ENCODE measurements at regions not wholly inside any gene's neighbourhood (a gene's known extent, or its start where the extent isn't known, plus 50 kb on each side); places are given as distances from the start of the nearest gene placed in this dataset.

DNA sequence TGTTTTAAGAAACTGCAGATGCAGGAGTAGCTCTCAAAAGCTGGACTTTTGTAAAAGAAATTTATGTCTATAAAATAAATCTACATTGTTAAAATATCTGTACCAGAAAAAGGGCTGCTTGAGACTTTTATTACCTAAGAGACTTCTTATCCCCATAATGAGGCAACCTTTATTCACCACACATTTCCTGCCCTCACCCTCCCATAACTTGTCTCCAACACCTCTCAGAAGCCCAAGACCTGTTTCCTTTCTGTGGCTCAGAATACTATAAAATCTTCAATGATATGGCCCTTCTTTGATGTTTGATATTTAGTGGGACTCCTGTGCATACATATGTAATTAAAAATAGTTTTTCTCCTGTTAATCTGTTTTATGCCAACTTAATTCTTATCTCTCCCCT, 141.5 kb upstream of the FER start:
- TF ChIP-seq EZH2phosphoT487 (IDR thresholded peaks at IDR 0.05; ENCODE audit: borderline replicate concordance, low read length) = no peak
- TF ChIP-seq, protein P1, sequence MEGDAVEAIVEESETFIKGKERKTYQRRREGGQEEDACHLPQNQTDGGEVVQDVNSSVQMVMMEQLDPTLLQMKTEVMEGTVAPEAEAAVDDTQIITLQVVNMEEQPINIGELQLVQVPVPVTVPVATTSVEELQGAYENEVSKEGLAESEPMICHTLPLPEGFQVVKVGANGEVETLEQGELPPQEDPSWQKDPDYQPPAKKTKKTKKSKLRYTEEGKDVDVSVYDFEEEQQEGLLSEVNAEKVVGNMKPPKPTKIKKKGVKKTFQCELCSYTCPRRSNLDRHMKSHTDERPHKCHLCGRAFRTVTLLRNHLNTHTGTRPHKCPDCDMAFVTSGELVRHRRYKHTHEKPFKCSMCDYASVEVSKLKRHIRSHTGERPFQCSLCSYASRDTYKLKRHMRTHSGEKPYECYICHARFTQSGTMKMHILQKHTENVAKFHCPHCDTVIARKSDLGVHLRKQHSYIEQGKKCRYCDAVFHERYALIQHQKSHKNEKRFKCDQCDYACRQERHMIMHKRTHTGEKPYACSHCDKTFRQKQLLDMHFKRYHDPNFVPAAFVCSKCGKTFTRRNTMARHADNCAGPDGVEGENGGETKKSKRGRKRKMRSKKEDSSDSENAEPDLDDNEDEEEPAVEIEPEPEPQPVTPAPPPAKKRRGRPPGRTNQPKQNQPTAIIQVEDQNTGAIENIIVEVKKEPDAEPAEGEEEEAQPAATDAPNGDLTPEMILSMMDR (IDR thresholded peaks at IDR 0.05; ENCODE audit: low read depth, low read length, poor library complexity, severe bottlenecking) = no peak
- Histone ChIP-seq H3F3A (ENCODE audit: control insufficient read depth, insufficient read depth) (no peaks in the 10 kb centered on the region), H3K4me2 (ENCODE audit: low read length) (no peak overlapping the region), H3K79me2 (ENCODE audit: control insufficient read depth, low read length) (no peaks in the 10 kb centered on the region), H3K9me3 (ENCODE audit: control insufficient read depth, insufficient read depth, low read length) (no peaks in the 10 kb centered on the region), H3K27ac (ENCODE audit: low read depth, low read length) (no peak overlapping the region), H3K4me1 (ENCODE audit: control insufficient read depth, low read length) (no peaks in the 10 kb centered on the region), H4K20me1 (ENCODE audit: control insufficient read depth, insufficient read depth, low read depth, low read length) (no peaks in the 10 kb centered on the region), H3K4me3 (ENCODE audit: low read length) (no peak overlapping the region), H3K9me2 (replicated peaks; ENCODE audit: control insufficient read depth, low read length) (no peaks in the 10 kb centered on the region), H3K36me3 (ENCODE audit: control insufficient read depth, low read length) (no peaks in the 10 kb centered on the region), H3K27me3 (ENCODE audit: control insufficient read depth, low read length) (no peaks in the 10 kb centered on the region)

DNA sequence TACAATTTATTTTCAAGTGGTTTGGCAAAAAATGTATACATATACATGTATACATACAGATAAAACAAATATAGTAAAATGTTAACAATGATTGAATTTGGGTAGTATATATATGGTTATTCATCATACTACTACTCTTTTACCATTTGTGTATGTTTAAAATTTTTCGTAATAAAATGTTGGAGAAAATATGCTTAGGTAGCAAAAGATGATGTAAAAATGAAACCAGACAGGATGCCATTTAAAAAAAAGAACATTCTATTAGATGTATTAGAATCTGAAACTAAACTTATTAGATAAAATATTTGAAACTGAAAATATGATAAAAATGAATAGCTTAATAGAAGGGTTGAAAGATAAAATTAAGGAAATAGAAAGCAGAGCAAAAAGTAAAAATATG, 144.9 kb upstream of the FER start:
- Histone ChIP-seq H3K79me2 (ENCODE audit: control insufficient read depth, low read length) (no peaks in the 10 kb centered on the region), H4K20me1 (ENCODE audit: control insufficient read depth, insufficient read depth, low read depth, low read length) (no peaks in the 10 kb centered on the region), H3K9me3 (ENCODE audit: control insufficient read depth, insufficient read depth, low read length) (no peaks in the 10 kb centered on the region), H3K36me3 (ENCODE audit: control insufficient read depth, low read length) (no peaks in the 10 kb centered on the region), H3F3A (ENCODE audit: control insufficient read depth, insufficient read depth) (no peaks in the 10 kb centered on the region), H3K4me2 (ENCODE audit: low read length) (no peak overlapping the region), H3K27me3 (ENCODE audit: control insufficient read depth, low read length) (no peaks in the 10 kb centered on the region), H3K4me3 (ENCODE audit: low read length) (no peak overlapping the region), H3K4me1 (ENCODE audit: control insufficient read depth, low read length) (no peaks in the 10 kb centered on the region), H3K9me2 (replicated peaks; ENCODE audit: control insufficient read depth, low read length) (no peaks in the 10 kb centered on the region), H3K27ac (ENCODE audit: low read depth, low read length) (no peak overlapping the region)
- TF ChIP-seq, protein P1 (IDR thresholded peaks at IDR 0.05; ENCODE audit: low read depth, low read length, poor library complexity, severe bottlenecking) = no peak
- TF ChIP-seq EZH2phosphoT487 (IDR thresholded peaks at IDR 0.05; ENCODE audit: borderline replicate concordance, low read length) = no peak

DNA sequence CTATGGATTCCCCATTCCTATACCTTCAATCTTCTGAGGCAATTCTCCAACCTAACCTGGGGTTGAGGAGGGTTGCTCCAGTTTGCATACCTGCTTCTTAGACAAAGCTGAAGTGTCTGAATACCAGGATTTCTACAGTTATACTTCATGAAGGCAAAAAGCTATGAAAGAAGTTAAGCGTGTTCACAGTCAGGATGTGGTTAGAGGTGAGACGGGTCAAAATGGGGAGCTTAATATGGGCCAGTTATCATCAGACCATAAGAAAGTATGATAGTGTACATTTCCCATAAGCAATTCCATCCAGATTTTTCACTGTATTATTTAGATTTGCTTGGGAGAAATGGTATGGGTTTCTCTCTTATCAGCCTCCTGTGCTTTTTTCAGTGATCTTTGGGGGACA, 156.9 kb upstream of the FER start:
- Histone ChIP-seq H3K9me3 (ENCODE audit: control insufficient read depth, insufficient read depth, low read length) (no peaks in the 10 kb centered on the region), H3K9me2 (replicated peaks; ENCODE audit: control insufficient read depth, low read length) (no peaks in the 10 kb centered on the region), H3K4me3 (ENCODE audit: low read length) (no peak overlapping the region), H3K27ac (ENCODE audit: low read depth, low read length) (no peak overlapping the region), H3K36me3 (ENCODE audit: control insufficient read depth, low read length) (no peaks in the 10 kb centered on the region), H3K4me2 (ENCODE audit: low read length) (no peak overlapping the region), H3F3A (ENCODE audit: control insufficient read depth, insufficient read depth) (no peaks in the 10 kb centered on the region), H3K79me2 (ENCODE audit: control insufficient read depth, low read length) (no peaks in the 10 kb centered on the region), H3K4me1 (ENCODE audit: control insufficient read depth, low read length) (no peaks in the 10 kb centered on the region), H4K20me1 (ENCODE audit: control insufficient read depth, insufficient read depth, low read depth, low read length) (no peaks in the 10 kb centered on the region), H3K27me3 (ENCODE audit: control insufficient read depth, low read length) (no peaks in the 10 kb centered on the region)
- TF ChIP-seq, protein P1 (IDR thresholded peaks at IDR 0.05; ENCODE audit: low read depth, low read length, poor library complexity, severe bottlenecking) = no peak
- no peak for TF ChIP-seq EZH2phosphoT487 (IDR thresholded peaks at IDR 0.05; ENCODE audit: borderline replicate concordance, low read length)

DNA sequence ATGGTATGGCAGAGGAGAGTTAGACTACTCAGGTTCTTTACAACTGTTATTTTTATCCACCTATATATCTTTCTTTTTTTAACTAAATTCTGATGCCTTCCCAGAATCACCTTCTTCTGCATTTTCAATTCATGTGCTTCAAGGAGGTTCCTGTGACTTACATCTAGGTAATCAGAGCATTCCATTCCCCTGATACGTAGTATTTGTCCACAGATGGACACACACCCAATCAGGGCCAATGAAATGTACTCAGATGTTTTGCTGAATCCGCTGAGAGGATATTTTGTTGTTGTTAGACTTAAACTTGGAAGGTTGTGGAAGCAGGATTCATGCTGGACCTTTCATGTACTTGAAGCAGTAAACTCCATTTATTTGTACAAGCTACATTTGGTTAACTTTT, 159.4 kb upstream of the FER start:
- Histone ChIP-seq H3F3A (ENCODE audit: control insufficient read depth, insufficient read depth) (no peaks in the 10 kb centered on the region), H3K79me2 (ENCODE audit: control insufficient read depth, low read length) (no peaks in the 10 kb centered on the region), H3K4me1 (ENCODE audit: control insufficient read depth, low read length) (no peaks in the 10 kb centered on the region), H3K27me3 (ENCODE audit: control insufficient read depth, low read length) (no peaks in the 10 kb centered on the region), H3K9me3 (ENCODE audit: control insufficient read depth, insufficient read depth, low read length) (no peaks in the 10 kb centered on the region), H4K20me1 (ENCODE audit: control insufficient read depth, insufficient read depth, low read depth, low read length) (no peaks in the 10 kb centered on the region), H3K4me2 (ENCODE audit: low read length) (no peak overlapping the region), H3K4me3 (ENCODE audit: low read length) (no peak overlapping the region), H3K36me3 (ENCODE audit: control insufficient read depth, low read length) (no peaks in the 10 kb centered on the region), H3K27ac (ENCODE audit: low read depth, low read length) (no peak overlapping the region), H3K9me2 (replicated peaks; ENCODE audit: control insufficient read depth, low read length) (no peaks in the 10 kb centered on the region)
- TF ChIP-seq EZH2phosphoT487 (IDR thresholded peaks at IDR 0.05; ENCODE audit: borderline replicate concordance, low read length) = no peak
- TF ChIP-seq, protein P1 (IDR thresholded peaks at IDR 0.05; ENCODE audit: low read depth, low read length, poor library complexity, severe bottlenecking) = no peak

Data from DOHH2 (cell line).